Mesothelial cell of epicardium (in vitro differentiated cells): ENCODE measurements at regions not wholly inside any gene's neighbourhood (a gene's known extent, or its start where the extent isn't known, plus 50 kb on each side); places are given as distances from the start of the nearest gene placed in this dataset.

Source experiments
- DNase-seq, 2 experiments: peaks; one replicate each; pipeline ENCODE4 v3.0.0; 2021; ENCODE audit warnings: low spot score in 2 of 2; ENCODE audit not compliant: unreplicated experiment in 2 of 2
- H3K27ac Mint-ChIP-seq: 2 replicates; pipeline ENCODE4 v1.8.0; 2021; ENCODE audit warnings: mixed read lengths
- H3K27me3 Mint-ChIP-seq: 2 replicates; pipeline ENCODE4 v1.8.0; 2021; ENCODE audit warnings: low read depth, mixed read lengths
- H3K36me3 Mint-ChIP-seq: 2 replicates; pipeline ENCODE4 v1.8.0; 2021; ENCODE audit warnings: mixed read lengths
- H3K4me1 Mint-ChIP-seq: 2 replicates; pipeline ENCODE4 v1.8.0; 2021; ENCODE audit warnings: mixed read lengths
- H3K4me3 Mint-ChIP-seq: 2 replicates; pipeline ENCODE4 v1.8.0; 2021; ENCODE audit warnings: mild to moderate bottlenecking, moderate library complexity, mixed read lengths
- H3K9me3 Mint-ChIP-seq: 2 replicates; pipeline ENCODE4 v1.8.0; 2021; ENCODE audit warnings: mixed read lengths
- TF ChIP-seq, protein P1 (sequence below): fragments of 200-600 bp; sonication (generic); IDR thresholded peaks from one replicate; pipeline ENCODE4 v1.5.0; 2021; ENCODE audit warnings: antibody characterized with exemption; ENCODE audit not compliant: unreplicated experiment

DNA sequence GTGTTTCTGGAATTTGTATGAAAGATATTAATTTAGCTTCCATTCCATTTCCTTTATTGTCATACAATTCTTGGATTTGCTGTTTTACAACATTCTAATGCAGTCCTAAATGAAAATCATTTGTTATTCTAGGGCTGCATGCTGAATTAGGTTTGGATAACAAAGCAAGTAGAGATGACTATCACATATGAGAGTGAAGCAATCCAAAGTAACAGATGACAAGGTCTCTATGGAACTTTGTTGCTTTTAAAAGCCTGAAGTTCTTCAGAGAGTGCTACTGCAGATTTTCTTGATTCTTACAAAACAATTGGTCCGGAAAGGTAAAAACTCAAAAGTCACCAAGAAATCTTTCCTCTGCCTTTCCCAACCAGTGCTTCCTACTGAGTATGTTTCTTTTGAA is 56.9 kb upstream of the VCAN start:
- Mint-ChIP-seq H3K27me3 (no peaks in the 10 kb centered on the region), H3K9me3 (peaks cover 34% of the 10 kb centered on the region), H3K4me3 (no peak overlapping the region), H3K36me3 (peaks cover 16% of the 10 kb centered on the region), H3K27ac (no peak overlapping the region), H3K4me1 (peaks cover 10% of the 10 kb centered on the region)
- TF ChIP-seq, protein P1, sequence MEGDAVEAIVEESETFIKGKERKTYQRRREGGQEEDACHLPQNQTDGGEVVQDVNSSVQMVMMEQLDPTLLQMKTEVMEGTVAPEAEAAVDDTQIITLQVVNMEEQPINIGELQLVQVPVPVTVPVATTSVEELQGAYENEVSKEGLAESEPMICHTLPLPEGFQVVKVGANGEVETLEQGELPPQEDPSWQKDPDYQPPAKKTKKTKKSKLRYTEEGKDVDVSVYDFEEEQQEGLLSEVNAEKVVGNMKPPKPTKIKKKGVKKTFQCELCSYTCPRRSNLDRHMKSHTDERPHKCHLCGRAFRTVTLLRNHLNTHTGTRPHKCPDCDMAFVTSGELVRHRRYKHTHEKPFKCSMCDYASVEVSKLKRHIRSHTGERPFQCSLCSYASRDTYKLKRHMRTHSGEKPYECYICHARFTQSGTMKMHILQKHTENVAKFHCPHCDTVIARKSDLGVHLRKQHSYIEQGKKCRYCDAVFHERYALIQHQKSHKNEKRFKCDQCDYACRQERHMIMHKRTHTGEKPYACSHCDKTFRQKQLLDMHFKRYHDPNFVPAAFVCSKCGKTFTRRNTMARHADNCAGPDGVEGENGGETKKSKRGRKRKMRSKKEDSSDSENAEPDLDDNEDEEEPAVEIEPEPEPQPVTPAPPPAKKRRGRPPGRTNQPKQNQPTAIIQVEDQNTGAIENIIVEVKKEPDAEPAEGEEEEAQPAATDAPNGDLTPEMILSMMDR: no peak
- DNase-seq: no peak

DNA sequence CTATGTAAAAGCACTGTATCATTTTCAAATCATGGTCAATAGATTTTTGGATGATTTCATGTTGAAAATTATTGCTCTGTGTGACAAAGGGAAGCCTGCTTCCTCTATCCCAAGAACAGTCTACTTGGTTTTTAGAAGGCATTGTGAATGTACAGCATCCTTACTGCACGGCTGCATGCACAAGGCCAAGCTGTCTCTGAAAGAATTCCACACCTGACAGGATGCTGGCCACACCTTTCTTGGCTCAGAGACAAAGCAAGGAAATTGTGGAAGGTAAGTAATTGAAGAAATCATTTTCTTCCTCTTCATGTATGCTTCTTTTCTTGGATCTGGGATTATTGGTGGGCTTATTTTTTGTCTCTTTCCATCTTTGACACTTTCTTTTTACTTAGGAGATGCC is 53.7 kb upstream of the VCAN start:
- peaks cover 8% of the 10 kb centered on the region for H3K36me3 Mint-ChIP-seq

DNA sequence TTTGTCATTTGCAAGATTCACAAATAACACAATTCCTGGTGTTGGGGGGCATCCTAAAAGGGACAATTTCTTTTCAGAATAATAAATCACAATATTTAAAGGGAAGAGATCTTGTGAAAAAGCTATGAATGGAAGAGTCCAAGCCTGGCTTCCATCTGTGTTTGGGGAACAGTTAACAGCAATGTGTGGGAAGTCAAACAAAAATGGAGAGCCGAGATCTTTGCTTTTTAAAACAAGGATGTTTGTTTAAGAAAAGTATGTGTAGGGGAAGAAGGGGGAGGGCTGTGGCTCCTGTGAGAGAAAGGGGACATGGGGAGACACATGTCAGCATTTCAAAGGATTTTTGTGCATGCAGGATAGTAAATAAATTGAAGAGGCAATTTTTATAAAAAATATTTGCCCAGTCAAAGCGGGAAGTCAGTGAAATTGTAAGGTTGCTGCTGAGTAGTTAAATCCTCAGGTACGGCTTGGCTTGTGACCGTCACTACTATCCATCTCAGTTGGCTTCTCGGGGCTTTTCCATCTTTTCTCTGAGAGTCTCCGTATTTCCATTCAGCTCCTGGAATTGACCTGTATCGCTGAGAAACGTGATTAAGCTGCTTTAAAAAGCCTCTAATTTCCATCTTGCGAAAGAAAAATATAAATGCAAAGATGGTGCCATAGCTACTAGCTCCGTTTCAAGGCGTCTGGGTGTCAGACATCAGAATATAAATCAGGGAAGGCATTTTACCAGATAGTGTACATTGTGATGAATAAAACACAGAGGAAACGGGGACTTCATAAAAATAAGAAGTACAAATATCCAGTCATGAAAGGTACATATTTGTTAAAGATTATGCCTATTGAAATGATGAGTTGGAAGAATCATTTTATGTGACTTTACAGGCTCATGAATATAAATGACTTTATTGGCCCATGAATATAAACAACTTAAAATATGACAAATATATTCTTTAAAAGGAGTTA is 52.9 kb upstream of the VCAN start:
- TF ChIP-seq, protein P1: no peak

More for the DNA sequence above, 53.7 kb upstream of the VCAN start:
- no peak for DNase-seq
- no peak overlapping the region for H3K27ac Mint-ChIP-seq
- peaks cover 15% of the 10 kb centered on the region for H3K9me3 Mint-ChIP-seq
- no peak overlapping the region for H3K4me3 Mint-ChIP-seq
- no peaks in the 10 kb centered on the region for H3K27me3 Mint-ChIP-seq
- TF ChIP-seq, protein P1: no peak
- peaks cover 16% of the 10 kb centered on the region for H3K4me1 Mint-ChIP-seq

More for the DNA sequence above, 52.9 kb upstream of the VCAN start:
- Mint-ChIP-seq H3K36me3 (peaks cover 8% of the 10 kb centered on the region), H3K4me3 (no peak overlapping the region), H3K27ac (peak overlapping the region; percentile 17), H3K9me3 (peaks cover 13% of the 10 kb centered on the region), H3K27me3 (no peaks in the 10 kb centered on the region), H3K4me1 (peaks cover 22% of the 10 kb centered on the region)
- DNase-seq: no peak
